ENCODE measurements at regions not wholly inside any gene's neighbourhood (a gene's known extent, or its start where the extent isn't known, plus 50 kb on each side); places are given as distances from the start of the nearest gene placed in this dataset.

DNA sequence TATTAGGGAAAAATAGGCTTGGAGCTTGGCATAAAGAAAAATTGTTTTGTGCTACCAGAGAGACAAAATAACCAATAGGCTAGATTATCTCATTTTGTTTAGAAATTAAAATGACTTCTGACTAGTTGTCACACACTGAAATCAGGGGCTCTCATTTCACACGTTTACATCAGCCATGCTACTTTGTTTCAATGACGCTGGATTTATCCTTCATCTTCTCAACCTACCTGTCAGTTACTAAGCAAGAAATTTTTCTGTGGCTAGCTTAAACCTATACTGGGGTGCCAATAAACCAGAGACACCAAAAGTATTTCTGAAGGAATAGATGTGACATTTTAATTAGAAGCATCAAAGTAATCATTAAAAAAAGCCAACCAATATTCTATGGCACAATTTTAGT lies 518.1 kb upstream of the NR5A2 start:
- TF ChIP-seq, protein P1, sequence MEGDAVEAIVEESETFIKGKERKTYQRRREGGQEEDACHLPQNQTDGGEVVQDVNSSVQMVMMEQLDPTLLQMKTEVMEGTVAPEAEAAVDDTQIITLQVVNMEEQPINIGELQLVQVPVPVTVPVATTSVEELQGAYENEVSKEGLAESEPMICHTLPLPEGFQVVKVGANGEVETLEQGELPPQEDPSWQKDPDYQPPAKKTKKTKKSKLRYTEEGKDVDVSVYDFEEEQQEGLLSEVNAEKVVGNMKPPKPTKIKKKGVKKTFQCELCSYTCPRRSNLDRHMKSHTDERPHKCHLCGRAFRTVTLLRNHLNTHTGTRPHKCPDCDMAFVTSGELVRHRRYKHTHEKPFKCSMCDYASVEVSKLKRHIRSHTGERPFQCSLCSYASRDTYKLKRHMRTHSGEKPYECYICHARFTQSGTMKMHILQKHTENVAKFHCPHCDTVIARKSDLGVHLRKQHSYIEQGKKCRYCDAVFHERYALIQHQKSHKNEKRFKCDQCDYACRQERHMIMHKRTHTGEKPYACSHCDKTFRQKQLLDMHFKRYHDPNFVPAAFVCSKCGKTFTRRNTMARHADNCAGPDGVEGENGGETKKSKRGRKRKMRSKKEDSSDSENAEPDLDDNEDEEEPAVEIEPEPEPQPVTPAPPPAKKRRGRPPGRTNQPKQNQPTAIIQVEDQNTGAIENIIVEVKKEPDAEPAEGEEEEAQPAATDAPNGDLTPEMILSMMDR (IDR thresholded peaks at IDR 0.05), result no peak
- no peak for TF ChIP-seq POLR2A (IDR thresholded peaks at IDR 0.05)

All from Peyer's patch (tissue), 4 donors.